Body of pancreas (tissue), 4 donors: ENCODE measurements at regions not wholly inside any gene's neighbourhood (a gene's known extent, or its start where the extent isn't known, plus 50 kb on each side); places are given as distances from the start of the nearest gene placed in this dataset.
A peak's percentile ranks its signal among the peaks of the same experiment; 100 is the strongest.

ENCODE experiments used
- ATAC-seq: fragments of 150-250 bp; one replicate; pipeline ENCODE4 v1.9.1; 2016
- DNase-seq, 4 donors: peaks; one replicate each; pipeline ENCODE4 v3.0.0-alpha.2; 2019
- H3K27ac ChIP-seq, 4 donors: fragments of 200-600 bp; sonication (generic); 1 replicate in 3 of 4; 2 replicates in 1 of 4; pipeline versions ENCODE4 v1.5.1 to v1.6.1; 2016 to 2019; ENCODE audit warnings: mild to moderate bottlenecking in 1 of 4, mixed read lengths in 1 of 4, moderate library complexity in 1 of 4
- H3K27me3 ChIP-seq, 2 donors: fragments of 200-600 bp; sonication (generic); one replicate each; pipeline ENCODE4 v1.6.0; 2016; ENCODE audit warnings: mild to moderate bottlenecking in 1 of 2
- H3K36me3 ChIP-seq, 2 donors: fragments of 200-600 bp; sonication (generic); replicated peaks in 1 of 2; 2 replicates each; pipeline ENCODE4 v1.5.1; 2016; ENCODE audit warnings: low read depth in 2 of 2; ENCODE audit not compliant: insufficient read depth in 1 of 2
- H3K4me1 ChIP-seq: fragments of 200-600 bp; sonication (generic); one replicate; pipeline ENCODE4 v1.6.0; 2016
- H3K4me3 ChIP-seq, 2 donors: fragments of 200-600 bp; sonication (generic); 1 replicate in 1 of 2; 2 replicates in 1 of 2; pipeline ENCODE4 v1.5.1; 2016 to 2019
- H3K9me3 ChIP-seq, 3 donors: fragments of 200-600 bp; sonication (generic); 1 replicate in 2 of 3; 2 replicates in 1 of 3; pipeline ENCODE4 v1.5.1; 2016
- CTCF ChIP-seq, 7 experiments: fragments of 450-650 bp in 4 of 7; fragments of 200-600 bp in 3 of 7; sonication (generic) in 3 of 7; IDR thresholded peaks; one replicate each; pipeline ENCODE4 v1.5.1; 2016 to 2019; ENCODE audit warnings: antibody characterized with exemption in 7 of 7
- POLR2A ChIP-seq, 3 donors: fragments of 450-650 bp; IDR thresholded peaks; one replicate each; pipeline ENCODE4 v1.6.1; 2016; ENCODE audit warnings: antibody characterized with exemption in 3 of 3, mild to moderate bottlenecking in 2 of 3
- WGBS, 2 donors: methylation state at CpG; one replicate each; pipeline ENCODE4 v1.1.5; 2017; 5-methylcytosine and 5-hydroxymethylcytosine counted together
- intact Hi-C: fragments of 100-400 bp; cut with DNase I; formaldehyde crosslinking; loops from one replicate; pipeline ENCODE4 v1.15.1; 2023

GRCh38 chr4:3877236-3877635 lies 111.1 kb downstream of the ADRA2C start:
- TF ChIP-seq CTCF (IDR thresholded peaks at IDR 0.05) = no peak
- peaks cover 10% of the 10 kb centered on the region for H3K4me1 ChIP-seq
- no peak overlapping the region for H3K4me3 ChIP-seq
- H3K27me3 ChIP-seq = peaks cover 0 to 22% of the 10 kb centered on the region in 2 donors
- no peaks in the 10 kb centered on the region for H3K9me3 ChIP-seq
- no peaks in the 10 kb centered on the region for H3K36me3 ChIP-seq
- intact Hi-C loops = loop anchor here (10.0 kb wide), 1 partner anchor 302 kb away; no protein-coding TSS in a partner anchor
- DNase-seq = no peak
- ATAC-seq = no peak
- H3K27ac ChIP-seq = no peak overlapping the region

- intact Hi-C loops = loop anchor here (10.0 kb wide), 1 partner anchor 303 kb away; no protein-coding TSS in a partner anchor
- H3K36me3 ChIP-seq = no peaks in the 10 kb centered on the region
- ATAC-seq (no peak), DNase-seq (no peak)
- 85 to 95% methylated on average over 1 of the region's 1 CpG for WGBS, 2 donors
- H3K9me3 ChIP-seq = no peaks in the 10 kb centered on the region
- H3K4me3 ChIP-seq = no peak overlapping the region
- TF ChIP-seq CTCF (IDR thresholded peaks at IDR 0.05) = no peak
- no peak for TF ChIP-seq POLR2A (IDR thresholded peaks at IDR 0.05)
- H3K27ac ChIP-seq = no peak overlapping the region
- H3K27me3 ChIP-seq = peaks cover 0 to 22% of the 10 kb centered on the region in 2 donors
- peaks cover 10% of the 10 kb centered on the region for H3K4me1 ChIP-seq
Observed at GRCh38 chr4:3877868-3878267, 111.7 kb downstream of the ADRA2C start.

- H3K4me1 ChIP-seq = peaks cover 10% of the 10 kb centered on the region
- no peak overlapping the region for H3K4me3 ChIP-seq
- DNase-seq (no peak), ATAC-seq (no peak)
- 39 to 57% methylated on average over 2 of the region's 2 CpGs for WGBS, 2 donors
- H3K27ac ChIP-seq = no peak overlapping the region
- intact Hi-C loops = loop anchor here (10.0 kb wide), 1 partner anchor 304 kb away; no protein-coding TSS in a partner anchor
- no peaks in the 10 kb centered on the region for H3K9me3 ChIP-seq
- H3K36me3 ChIP-seq = no peaks in the 10 kb centered on the region
- TF ChIP-seq CTCF (IDR thresholded peaks at IDR 0.05) (no peak), POLR2A (IDR thresholded peaks at IDR 0.05) (no peak)
- H3K27me3 ChIP-seq = peaks cover 0 to 22% of the 10 kb centered on the region in 2 donors
Observed at GRCh38 chr4:3878678-3879077, 112.5 kb downstream of the ADRA2C start.

- no peak overlapping the region for H3K4me3 ChIP-seq
- H3K4me1 ChIP-seq = peaks cover 10% of the 10 kb centered on the region
- no peak overlapping the region for H3K27ac ChIP-seq
- no peak for TF ChIP-seq CTCF (IDR thresholded peaks at IDR 0.05)
- TF ChIP-seq POLR2A (IDR thresholded peaks at IDR 0.05) = no peak
- ATAC-seq (peak; percentile 25), DNase-seq (no peak)
- peaks cover 0 to 18% of the 10 kb centered on the region in 2 donors for H3K27me3 ChIP-seq
- H3K36me3 ChIP-seq = no peaks in the 10 kb centered on the region
- no peaks in the 10 kb centered on the region for H3K9me3 ChIP-seq
- WGBS, 2 donors = 15 to 35% methylated on average over 14 to 46 of the region's 46 CpGs
- intact Hi-C loops = loop anchor here (10.0 kb wide), 1 partner anchor 305 kb away; no protein-coding TSS in a partner anchor
Observed at GRCh38 chr4:3879681-3880614, 113.8 kb downstream of the ADRA2C start.
